Right lobe of liver (tissue), 4 donors: ENCODE measurements at regions not wholly inside any gene's neighbourhood (a gene's known extent, or its start where the extent isn't known, plus 50 kb on each side); places are given as distances from the start of the nearest gene placed in this dataset.

Experiments used
- CTCF ChIP-seq, 4 donors: fragments of 200-600 bp in 3 of 4; fragments of 450-650 bp in 1 of 4; IDR thresholded peaks; one replicate each; pipeline versions ENCODE4 v1.5.1 to v1.8.0; 2016 to 2022; ENCODE audit warnings: antibody characterized with exemption in 4 of 4, mild to moderate bottlenecking in 2 of 4
- POLR2A ChIP-seq: fragments of 450-650 bp; IDR thresholded peaks from one replicate; pipeline ENCODE4 v1.6.1; 2017; ENCODE audit warnings: antibody characterized with exemption, mild to moderate bottlenecking
- donor health status: DM: no; HTN: no; CAD: no.
- donor health status: DM: no; HTN: no; CAD: no.
- donor health status: DM: no; HTN: yes; CAD: no.

GRCh38 chrX:140602140-140602539 lies 97.3 kb upstream of the SOX3 start:
- TF ChIP-seq CTCF (IDR thresholded peaks at IDR 0.05): no peak
- TF ChIP-seq POLR2A: no peak
